ENCODE measurements at regions not wholly inside any gene's neighbourhood (a gene's known extent, or its start where the extent isn't known, plus 50 kb on each side); places are given as distances from the start of the nearest gene placed in this dataset.

DNA sequence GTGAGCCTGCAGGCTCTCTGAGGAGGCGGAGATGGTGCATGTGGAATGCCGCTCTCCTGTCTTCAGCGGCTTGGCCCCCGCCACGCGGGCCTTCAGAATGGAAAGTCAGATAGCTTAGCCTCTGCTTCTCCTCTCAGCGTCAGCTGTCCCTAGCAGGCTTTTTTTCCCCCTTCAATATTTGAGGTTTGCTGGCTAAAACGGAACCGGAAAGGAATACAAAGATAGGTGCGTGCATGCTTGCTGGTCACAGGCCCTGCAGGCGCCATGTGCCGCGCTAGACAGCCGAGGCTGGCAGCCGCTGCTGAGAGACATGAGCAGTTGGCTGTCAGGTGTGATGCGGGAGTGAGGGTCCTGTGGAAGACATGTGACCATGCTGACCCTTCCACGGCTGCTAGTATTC, 161.2 kb upstream of the COBL start:
- TF ChIP-seq, protein P1, sequence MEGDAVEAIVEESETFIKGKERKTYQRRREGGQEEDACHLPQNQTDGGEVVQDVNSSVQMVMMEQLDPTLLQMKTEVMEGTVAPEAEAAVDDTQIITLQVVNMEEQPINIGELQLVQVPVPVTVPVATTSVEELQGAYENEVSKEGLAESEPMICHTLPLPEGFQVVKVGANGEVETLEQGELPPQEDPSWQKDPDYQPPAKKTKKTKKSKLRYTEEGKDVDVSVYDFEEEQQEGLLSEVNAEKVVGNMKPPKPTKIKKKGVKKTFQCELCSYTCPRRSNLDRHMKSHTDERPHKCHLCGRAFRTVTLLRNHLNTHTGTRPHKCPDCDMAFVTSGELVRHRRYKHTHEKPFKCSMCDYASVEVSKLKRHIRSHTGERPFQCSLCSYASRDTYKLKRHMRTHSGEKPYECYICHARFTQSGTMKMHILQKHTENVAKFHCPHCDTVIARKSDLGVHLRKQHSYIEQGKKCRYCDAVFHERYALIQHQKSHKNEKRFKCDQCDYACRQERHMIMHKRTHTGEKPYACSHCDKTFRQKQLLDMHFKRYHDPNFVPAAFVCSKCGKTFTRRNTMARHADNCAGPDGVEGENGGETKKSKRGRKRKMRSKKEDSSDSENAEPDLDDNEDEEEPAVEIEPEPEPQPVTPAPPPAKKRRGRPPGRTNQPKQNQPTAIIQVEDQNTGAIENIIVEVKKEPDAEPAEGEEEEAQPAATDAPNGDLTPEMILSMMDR (IDR thresholded peaks at IDR 0.05): no peak
- no peak for TF ChIP-seq POLR2A (IDR thresholded peaks at IDR 0.05)

All from body of pancreas (tissue), 4 donors.